ENCODE measurements at regions not wholly inside any gene's neighbourhood (a gene's known extent, or its start where the extent isn't known, plus 50 kb on each side); places are given as distances from the start of the nearest gene placed in this dataset.

- TF ChIP-seq EZH2 (IDR thresholded peaks at IDR 0.05) = no peak
- TF ChIP-seq CBX3 (IDR thresholded peaks at IDR 0.05; ENCODE audit: low read depth) = no peak
Measured at GRCh38 chr2:22481486-22482259, 903.3 kb upstream of the KLHL29 start.
